ENCODE measurements at regions not wholly inside any gene's neighbourhood (a gene's known extent, or its start where the extent isn't known, plus 50 kb on each side); places are given as distances from the start of the nearest gene placed in this dataset.

DNA sequence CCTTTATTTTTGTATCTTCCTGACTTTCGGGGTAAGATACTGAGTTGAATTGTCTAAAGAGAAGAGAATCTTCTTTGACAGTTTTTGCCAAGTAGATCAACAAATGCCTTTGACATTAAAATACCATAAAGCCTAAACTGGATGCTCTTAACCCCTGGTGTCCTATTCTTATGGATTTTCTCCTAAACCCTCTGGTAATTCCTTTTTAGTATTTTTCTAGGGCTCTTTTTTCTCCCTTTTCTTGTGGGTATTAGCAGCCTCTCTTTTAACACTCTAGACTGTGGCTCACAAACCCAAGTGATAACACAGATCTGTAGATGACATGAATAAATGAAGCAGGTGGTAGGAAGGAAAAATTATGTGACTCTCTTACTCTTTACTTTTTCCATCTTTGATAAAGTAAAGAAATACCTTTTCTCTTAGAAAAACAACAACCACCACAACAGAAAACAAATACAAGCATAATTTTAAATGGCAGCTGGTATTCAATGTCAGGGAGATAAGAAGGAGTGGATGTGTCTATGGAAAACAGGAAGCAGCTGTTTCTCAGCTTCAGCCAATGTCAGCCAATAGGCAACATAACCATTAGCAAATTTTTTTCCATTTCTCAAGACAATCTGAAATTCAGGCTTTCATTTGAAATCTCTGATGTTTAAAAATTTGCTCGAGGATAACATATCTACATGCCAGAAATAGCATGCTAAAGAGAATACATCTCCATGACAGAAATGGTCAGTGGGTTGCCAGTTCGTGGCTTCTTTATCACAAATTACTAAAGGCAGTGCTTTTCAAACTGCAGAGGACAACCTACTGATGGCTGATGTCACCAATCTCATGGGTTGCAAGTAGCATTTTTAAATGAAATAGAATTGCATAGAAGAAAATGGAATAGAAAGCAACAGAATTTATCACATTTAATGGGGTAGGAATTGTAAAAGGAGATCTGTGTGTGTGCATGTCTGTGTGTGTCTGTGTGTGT lies 123.1 kb upstream of the KRR1 start:
- Histone ChIP-seq H3K27me3 (ENCODE audit: control insufficient read depth in 2 of 2, insufficient read depth in 2 of 2, low read length in 2 of 2) (no peaks in the 10 kb centered on the region), H3K4me1 (replicated peaks in 1 of 2; ENCODE audit: control insufficient read depth in 2 of 2, insufficient read depth in 2 of 2, low read length in 2 of 2) (peaks cover 0 to 14% of the 10 kb centered on the region in 2 experiments; a peak in 3 of 5 replicates), H3K9me1 (ENCODE audit: control insufficient read depth, insufficient read depth, low read length) (no peaks in the 10 kb centered on the region), H3K9me3 (replicated peaks; ENCODE audit: control insufficient read depth, insufficient read depth, low read depth, low read length) (no peaks in the 10 kb centered on the region), H3K79me2 (ENCODE audit: control insufficient read depth, insufficient read depth, low read length) (no peaks in the 10 kb centered on the region), H3K4me3 (no peak overlapping the region), H3K27ac (ENCODE audit: extremely low read depth, low read depth, low read length) (no peak overlapping the region), H3K9ac (ENCODE audit: insufficient read depth in 1 of 2, low read depth in 2 of 2, low read length in 2 of 2) (no peak overlapping the region), H3K4me2 (ENCODE audit: insufficient read depth, low read length) (no peak overlapping the region), H4K20me1 (replicated peaks; ENCODE audit: control insufficient read depth, insufficient read depth, low read length) (no peaks in the 10 kb centered on the region), H3K36me3 (ENCODE audit: control insufficient read depth, insufficient read depth, low read length) (no peaks in the 10 kb centered on the region), H2AFZ (ENCODE audit: low read depth, low read length) (peak overlapping the region; percentile 36; the same call in 1 of the 2 replicates)
- POLR2A ChIA-PET = no interaction called here
- CTCF ChIA-PET (ENCODE audit: low intra/inter-chr PET ratio) = no interaction called here
- in situ Hi-C loops (cut with MboI) = no loop called here
- intact Hi-C loops (cut with micrococcal nuclease) = no loop called here
- no TSS peak for BruUV-seq (replicated peaks)
- no peak for FAIRE-seq
- no peak for DNase-seq (ENCODE audit: extremely low read depth in 1 of 4, low spot score in 3 of 4)
- WGBS (ENCODE audit: insufficient coverage, low coverage, missing lambda C conversion rate) = 3% methylated on average over 3 of the region's 3 CpGs
- ATAC-seq = no peak
- no peak for TF ChIP-seq ETV1 (tag; conservative IDR thresholded peaks at IDR 0.05; ENCODE audit: low read depth)
- peak in 1 of 2 experiments; percentile 16; a peak in 2 of 4 replicates for TF ChIP-seq RAD21 (CRISPR knock-in tag; conservative IDR thresholded peaks at IDR 0.05 in 1 of 2, IDR thresholded peaks at IDR 0.05 in 1 of 2)
- TF ChIP-seq, protein P1, sequence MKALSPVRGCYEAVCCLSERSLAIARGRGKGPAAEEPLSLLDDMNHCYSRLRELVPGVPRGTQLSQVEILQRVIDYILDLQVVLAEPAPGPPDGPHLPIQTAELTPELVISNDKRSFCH (CRISPR knock-in tag; IDR thresholded peaks at IDR 0.05) = no peak
- TF ChIP-seq, protein P1 (tag; IDR thresholded peaks at IDR 0.05) = no peak
- TF ChIP-seq ZNF175 (CRISPR knock-in tag; IDR thresholded peaks at IDR 0.05; ENCODE audit: low read depth) = peak; percentile 72
- TF ChIP-seq TFAP4 (CRISPR knock-in tag; IDR thresholded peaks at IDR 0.05; ENCODE audit: borderline replicate concordance) = peak; percentile 29; the same call in 1 of the 2 replicates
- TF ChIP-seq ZNF785 (CRISPR knock-in tag; IDR thresholded peaks at IDR 0.05) = no peak
- TF ChIP-seq ZNF639 (CRISPR knock-in tag; conservative IDR thresholded peaks at IDR 0.05 in 1 of 2, IDR thresholded peaks at IDR 0.05 in 1 of 2) = peak in 1 of 2 experiments; percentile 59; a peak in 1 of 4 replicates
- TF ChIP-seq ZFPM2 (CRISPR knock-in tag; IDR thresholded peaks at IDR 0.05) = peak; percentile 40; the same call in 1 of the 2 replicates
- TF ChIP-seq SRF (CRISPR knock-in tag; IDR thresholded peaks at IDR 0.05) = no peak
- no peak for TF ChIP-seq FOSL1 (tag; conservative IDR thresholded peaks at IDR 0.05)
- TF ChIP-seq, protein P2, sequence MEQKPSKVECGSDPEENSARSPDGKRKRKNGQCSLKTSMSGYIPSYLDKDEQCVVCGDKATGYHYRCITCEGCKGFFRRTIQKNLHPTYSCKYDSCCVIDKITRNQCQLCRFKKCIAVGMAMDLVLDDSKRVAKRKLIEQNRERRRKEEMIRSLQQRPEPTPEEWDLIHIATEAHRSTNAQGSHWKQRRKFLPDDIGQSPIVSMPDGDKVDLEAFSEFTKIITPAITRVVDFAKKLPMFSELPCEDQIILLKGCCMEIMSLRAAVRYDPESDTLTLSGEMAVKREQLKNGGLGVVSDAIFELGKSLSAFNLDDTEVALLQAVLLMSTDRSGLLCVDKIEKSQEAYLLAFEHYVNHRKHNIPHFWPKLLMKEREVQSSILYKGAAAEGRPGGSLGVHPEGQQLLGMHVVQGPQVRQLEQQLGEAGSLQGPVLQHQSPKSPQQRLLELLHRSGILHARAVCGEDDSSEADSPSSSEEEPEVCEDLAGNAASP (IDR thresholded peaks at IDR 0.05) = no peak
- TF ChIP-seq BMI1 (IDR thresholded peaks at IDR 0.05; ENCODE audit: low read length) = no peak
- TF ChIP-seq ARID1B (IDR thresholded peaks at IDR 0.05) = peak; percentile 14; the same call in 1 of the 2 replicates
- 0 out of 2 replicates have a peak, but pooled peaks have one; percentile 41 for TF ChIP-seq ZNF212 (CRISPR knock-in tag; IDR thresholded peaks at IDR 0.05)
- no peak for TF ChIP-seq BHLHE40 (IDR thresholded peaks at IDR 0.05; ENCODE audit: low read length)
- no peak for TF ChIP-seq ETV5 (CRISPR knock-in tag; IDR thresholded peaks at IDR 0.05; ENCODE audit: low read depth)
